PC-3 (cell line): ENCODE measurements at regions not wholly inside any gene's neighbourhood (a gene's known extent, or its start where the extent isn't known, plus 50 kb on each side); places are given as distances from the start of the nearest gene placed in this dataset.

Experiments
- EZH2 ChIP-seq: fragments of 300-600 bp; sonication (generic); IDR thresholded peaks from one replicate; pipeline ENCODE4 v1.6.1; 2017; ENCODE audit warnings: antibody characterized with exemption, mild to moderate bottlenecking, low read length; ENCODE audit not compliant: unreplicated experiment
- TF ChIP-seq, protein P1 (sequence below): fragments of 300-600 bp; sonication (generic); conservative IDR thresholded peaks from 2 replicates; pipeline ENCODE4 v1.5.1; 2017; ENCODE audit warnings: antibody characterized with exemption, low read depth, mild to moderate bottlenecking, low read length

DNA sequence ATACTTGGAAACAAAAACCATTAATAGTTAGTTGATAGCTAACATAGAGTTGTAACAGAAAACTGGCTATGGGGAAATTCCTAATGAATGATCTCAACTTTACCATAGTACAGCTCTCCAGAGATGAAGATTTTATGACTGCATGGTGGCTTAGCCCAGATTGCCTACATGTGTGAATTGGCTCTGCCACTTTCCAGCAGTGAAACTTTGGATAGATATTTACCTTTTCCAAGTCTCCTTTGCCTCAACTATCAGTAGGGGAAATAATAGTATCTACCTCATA is 161.1 kb downstream of the LACC1 start:
- TF ChIP-seq EZH2, result no peak
- TF ChIP-seq, protein P1, sequence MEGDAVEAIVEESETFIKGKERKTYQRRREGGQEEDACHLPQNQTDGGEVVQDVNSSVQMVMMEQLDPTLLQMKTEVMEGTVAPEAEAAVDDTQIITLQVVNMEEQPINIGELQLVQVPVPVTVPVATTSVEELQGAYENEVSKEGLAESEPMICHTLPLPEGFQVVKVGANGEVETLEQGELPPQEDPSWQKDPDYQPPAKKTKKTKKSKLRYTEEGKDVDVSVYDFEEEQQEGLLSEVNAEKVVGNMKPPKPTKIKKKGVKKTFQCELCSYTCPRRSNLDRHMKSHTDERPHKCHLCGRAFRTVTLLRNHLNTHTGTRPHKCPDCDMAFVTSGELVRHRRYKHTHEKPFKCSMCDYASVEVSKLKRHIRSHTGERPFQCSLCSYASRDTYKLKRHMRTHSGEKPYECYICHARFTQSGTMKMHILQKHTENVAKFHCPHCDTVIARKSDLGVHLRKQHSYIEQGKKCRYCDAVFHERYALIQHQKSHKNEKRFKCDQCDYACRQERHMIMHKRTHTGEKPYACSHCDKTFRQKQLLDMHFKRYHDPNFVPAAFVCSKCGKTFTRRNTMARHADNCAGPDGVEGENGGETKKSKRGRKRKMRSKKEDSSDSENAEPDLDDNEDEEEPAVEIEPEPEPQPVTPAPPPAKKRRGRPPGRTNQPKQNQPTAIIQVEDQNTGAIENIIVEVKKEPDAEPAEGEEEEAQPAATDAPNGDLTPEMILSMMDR, result no peak
